ENCODE measurements at regions not wholly inside any gene's neighbourhood (a gene's known extent, or its start where the extent isn't known, plus 50 kb on each side); places are given as distances from the start of the nearest gene placed in this dataset.
"Not testable (repeated sequence)": the region's sequence is repeated elsewhere in the genome, so short reads cannot be mapped to it uniquely, and the experiment has no call there.

- in situ Hi-C loops (cut with MboI; ENCODE audit: low sequenced_read_pairs, unreplicated experiment) = no loop called here
- no peak for TF ChIP-seq CTCF (IDR thresholded peaks at IDR 0.05; ENCODE audit: borderline replicate concordance, control extremely low read depth, extremely low read depth, insufficient read depth, missing control alignments)
- no peak for DNase-seq (ENCODE audit: low spot score)
These were observed 55.9 kb upstream of the PDZD8 start for GRCh38 chr10:117431160-117431559.

- in situ Hi-C loops (cut with MboI; ENCODE audit: low sequenced_read_pairs, unreplicated experiment); DNase-seq (ENCODE audit: low spot score): not testable (repeated sequence)
These were observed 55.3 kb upstream of the PDZD8 start for GRCh38 chr10:117430535-117430934.

- no peak for DNase-seq (ENCODE audit: low spot score)
- in situ Hi-C loops (cut with MboI; ENCODE audit: low sequenced_read_pairs, unreplicated experiment) = no loop called here
- TF ChIP-seq CTCF (IDR thresholded peaks at IDR 0.05; ENCODE audit: borderline replicate concordance, control extremely low read depth, extremely low read depth, insufficient read depth, missing control alignments) = no peak
These were observed 54.5 kb upstream of the PDZD8 start for GRCh38 chr10:117429643-117430265.

- DNase-seq (ENCODE audit: low spot score) = no peak
- no peak for TF ChIP-seq CTCF (IDR thresholded peaks at IDR 0.05; ENCODE audit: borderline replicate concordance, control extremely low read depth, extremely low read depth, insufficient read depth, missing control alignments)
- in situ Hi-C loops (cut with MboI; ENCODE audit: low sequenced_read_pairs, unreplicated experiment) = no loop called here
These were observed 52.1 kb upstream of the PDZD8 start for GRCh38 chr10:117427356-117427755.

GRCh38 chr10:117425974-117426566 is 50.8 kb upstream of the PDZD8 start:
- in situ Hi-C loops (cut with MboI; ENCODE audit: low sequenced_read_pairs, unreplicated experiment) = no loop called here
- peak; percentile 21 for DNase-seq (ENCODE audit: low spot score)

GRCh38 chr10:117424883-117425649 is 49.8 kb upstream of the PDZD8 start:
- no peak for DNase-seq (ENCODE audit: low spot score)
- TF ChIP-seq CTCF (IDR thresholded peaks at IDR 0.05; ENCODE audit: borderline replicate concordance, control extremely low read depth, extremely low read depth, insufficient read depth, missing control alignments) = no peak
- in situ Hi-C loops (cut with MboI; ENCODE audit: low sequenced_read_pairs, unreplicated experiment) = no loop called here

More at GRCh38 chr10:117425974-117426566, 50.8 kb upstream of the PDZD8 start:
- no peak for TF ChIP-seq CTCF (IDR thresholded peaks at IDR 0.05; ENCODE audit: borderline replicate concordance, control extremely low read depth, extremely low read depth, insufficient read depth, missing control alignments)

Measured in GM13976 (cell line).